ENCODE measurements at regions not wholly inside any gene's neighbourhood (a gene's known extent, or its start where the extent isn't known, plus 50 kb on each side); places are given as distances from the start of the nearest gene placed in this dataset.

GRCh38 chr11:70763606-70764005 lies 365.3 kb downstream of the CTTN start:
- DNase-seq (ENCODE audit: low read depth in 2 of 2), result no peak

- no peak for DNase-seq (ENCODE audit: low read depth in 2 of 2)
Measured at GRCh38 chr11:70764356-70764905, 366.1 kb downstream of the CTTN start.

GRCh38 chr11:70766901-70767300 lies 368.6 kb downstream of the CTTN start:
- DNase-seq (ENCODE audit: low read depth in 2 of 2), result no peak

DNA sequence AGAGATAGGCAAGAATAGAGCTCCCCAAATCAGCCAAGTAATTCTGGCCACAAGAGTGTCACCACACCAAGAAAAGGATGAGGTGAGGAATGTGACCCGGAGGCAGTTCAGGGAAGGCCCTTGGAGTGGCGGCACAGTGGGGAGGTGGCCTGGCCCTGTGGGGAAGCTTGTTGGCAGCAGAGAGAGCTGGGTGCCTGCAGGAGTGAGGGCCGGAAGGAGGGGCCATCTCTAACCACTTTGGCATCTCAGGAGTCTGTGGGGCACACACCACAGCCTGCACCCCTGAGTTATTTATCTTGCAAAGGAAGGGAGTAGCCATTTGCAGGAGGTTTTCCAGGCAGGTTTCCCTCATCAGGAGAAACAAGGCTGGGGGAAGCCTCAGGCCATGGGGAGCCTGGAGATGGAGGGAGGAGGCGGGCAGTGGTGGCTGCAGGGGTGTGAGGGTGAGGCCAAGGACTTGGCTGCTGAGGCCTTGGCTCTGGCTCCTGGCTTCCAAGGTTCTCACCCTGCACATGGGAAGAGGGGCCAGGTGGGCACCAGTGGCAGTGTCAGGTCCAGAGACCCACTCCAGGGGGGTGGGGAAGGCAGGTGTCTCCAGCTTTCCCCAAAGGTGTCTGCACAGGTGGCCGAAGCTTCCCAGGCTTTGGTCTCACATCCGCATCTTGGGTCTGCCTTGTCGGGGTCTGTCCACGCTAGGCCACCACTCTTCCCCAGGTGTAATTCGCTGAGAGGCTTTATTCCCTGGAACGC lies 370.2 kb downstream of the CTTN start:
- no peak for DNase-seq (ENCODE audit: low read depth in 2 of 2)

DNA sequence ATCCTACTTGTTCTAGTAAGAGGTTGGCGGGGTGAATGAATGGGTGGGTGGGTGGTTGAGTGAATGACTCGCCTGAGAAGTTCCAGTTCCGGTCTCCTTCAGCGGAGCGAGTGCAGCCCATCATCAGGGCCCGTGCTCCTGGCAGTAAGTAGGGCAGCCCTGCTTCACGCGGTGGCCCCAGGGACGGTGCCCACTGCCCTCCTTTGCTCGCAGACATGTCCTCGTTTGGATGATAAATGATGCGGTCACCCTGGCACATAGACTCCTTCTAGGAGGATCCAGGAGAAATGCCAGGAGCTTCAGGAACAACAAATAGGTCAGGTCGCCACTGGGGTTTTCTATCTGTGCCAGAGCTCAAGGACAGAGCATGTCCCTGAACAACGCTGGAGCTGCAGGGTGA lies 370.8 kb downstream of the CTTN start:
- DNase-seq (ENCODE audit: low read depth in 2 of 2), result no peak

- no peak for DNase-seq (ENCODE audit: low read depth in 2 of 2)
Measured at GRCh38 chr11:70769521-70769920, 371.2 kb downstream of the CTTN start.

DNA sequence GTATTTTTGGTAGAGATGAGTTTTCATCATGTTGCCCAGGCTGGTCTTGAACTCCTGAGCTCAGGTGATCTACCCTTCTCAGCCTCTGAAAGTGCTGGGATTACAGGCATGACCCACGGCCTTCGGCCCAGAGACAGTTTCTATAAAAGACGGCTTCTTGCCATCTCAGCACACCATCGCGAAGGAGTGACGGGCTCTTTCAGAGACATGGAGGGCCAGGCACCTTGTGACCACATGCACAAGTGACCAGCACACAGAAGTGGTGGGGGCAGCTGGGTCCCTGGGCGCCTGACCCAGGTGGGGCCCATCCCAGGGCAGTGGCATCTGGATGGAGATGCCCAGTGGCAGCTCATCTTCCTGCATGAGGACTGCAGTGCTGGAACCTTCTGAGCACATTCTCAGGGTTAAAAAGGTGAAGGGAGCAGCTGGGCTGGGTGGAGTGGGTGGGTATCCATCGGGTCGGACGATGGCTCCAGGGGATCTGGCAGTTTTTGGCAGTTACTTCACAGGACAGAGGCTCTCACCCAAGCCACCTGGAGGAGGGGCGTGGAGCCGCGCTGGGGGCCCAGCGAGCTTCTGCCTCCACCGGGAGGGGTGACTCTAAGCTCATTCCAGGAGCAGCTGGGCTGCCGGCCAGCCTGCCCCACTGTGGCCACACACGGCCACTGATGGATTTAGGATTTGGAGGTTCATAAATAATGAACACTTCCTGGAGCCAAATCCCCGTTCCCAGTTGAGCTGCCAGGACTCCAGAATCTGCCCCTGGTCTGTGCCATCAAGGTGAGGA lies 373.0 kb downstream of the CTTN start:
- DNase-seq (ENCODE audit: low read depth in 2 of 2), result no peak

DNA sequence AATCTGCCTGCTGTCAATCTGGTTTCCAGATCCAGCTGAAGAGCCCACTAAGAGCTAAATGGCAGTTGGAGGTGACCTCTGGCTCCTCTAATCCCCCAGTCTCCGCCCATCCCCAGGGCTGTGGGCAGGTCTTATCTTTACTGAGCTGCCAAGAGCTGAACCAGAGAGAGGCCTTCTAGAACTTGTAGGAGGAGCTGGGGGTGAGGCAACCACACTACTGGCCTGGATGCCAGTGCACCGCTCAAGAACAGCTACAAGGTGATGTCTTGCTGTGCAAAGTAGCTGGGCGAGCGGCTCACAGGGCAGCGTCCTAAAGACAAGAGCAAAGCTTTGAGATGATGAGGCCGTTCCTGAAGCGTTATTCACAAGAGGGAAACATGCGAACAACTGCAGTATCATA lies 374.6 kb downstream of the CTTN start:
- DNase-seq (ENCODE audit: low read depth in 2 of 2), result no peak

DNA sequence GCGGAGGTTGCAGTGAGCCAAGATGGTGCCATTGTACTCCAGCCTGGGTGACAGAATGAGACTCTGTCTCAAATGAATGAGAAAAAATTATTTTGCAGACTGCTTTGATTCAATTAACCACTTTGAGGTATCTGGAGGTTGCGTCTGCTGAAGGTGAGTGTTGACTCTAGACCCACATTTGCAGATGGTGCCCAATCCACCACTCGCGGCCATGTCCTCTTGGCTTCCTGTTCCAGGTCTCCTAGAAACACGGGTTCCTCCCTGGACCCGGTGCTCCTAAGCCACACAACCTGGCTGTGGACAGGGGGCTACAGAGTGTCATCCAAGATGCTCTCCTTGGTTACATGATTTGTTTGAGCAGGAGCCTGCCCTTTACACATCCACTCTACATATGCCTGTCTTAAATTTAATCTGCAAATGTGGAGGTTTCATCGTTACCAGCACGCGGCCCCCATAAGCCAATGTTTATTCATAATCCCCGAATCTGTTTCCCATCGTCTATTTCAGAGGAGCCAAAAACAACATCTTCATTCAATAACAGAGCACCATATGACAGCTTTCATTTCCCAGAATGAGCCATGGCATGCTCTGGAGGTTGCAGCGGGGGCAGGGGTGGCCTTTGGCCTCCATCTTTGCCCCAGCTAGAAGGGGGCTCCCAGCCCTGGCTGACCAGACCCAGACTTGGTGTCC lies 377.2 kb downstream of the CTTN start:
- no peak for DNase-seq (ENCODE audit: low read depth in 2 of 2)

- no peak for DNase-seq (ENCODE audit: low read depth in 2 of 2)
Measured at GRCh38 chr11:70776914-70777532, 378.7 kb downstream of the CTTN start.

- DNase-seq (ENCODE audit: low read depth in 2 of 2), result no peak
Measured at GRCh38 chr11:70778883-70779282, 380.6 kb downstream of the CTTN start.

- no peak for DNase-seq (ENCODE audit: low read depth in 2 of 2)
Measured at GRCh38 chr11:70779433-70780245, 381.3 kb downstream of the CTTN start.

GRCh38 chr11:70780246-70780535 lies 381.9 kb downstream of the CTTN start:
- DNase-seq (ENCODE audit: low read depth in 2 of 2), result no peak

DNA sequence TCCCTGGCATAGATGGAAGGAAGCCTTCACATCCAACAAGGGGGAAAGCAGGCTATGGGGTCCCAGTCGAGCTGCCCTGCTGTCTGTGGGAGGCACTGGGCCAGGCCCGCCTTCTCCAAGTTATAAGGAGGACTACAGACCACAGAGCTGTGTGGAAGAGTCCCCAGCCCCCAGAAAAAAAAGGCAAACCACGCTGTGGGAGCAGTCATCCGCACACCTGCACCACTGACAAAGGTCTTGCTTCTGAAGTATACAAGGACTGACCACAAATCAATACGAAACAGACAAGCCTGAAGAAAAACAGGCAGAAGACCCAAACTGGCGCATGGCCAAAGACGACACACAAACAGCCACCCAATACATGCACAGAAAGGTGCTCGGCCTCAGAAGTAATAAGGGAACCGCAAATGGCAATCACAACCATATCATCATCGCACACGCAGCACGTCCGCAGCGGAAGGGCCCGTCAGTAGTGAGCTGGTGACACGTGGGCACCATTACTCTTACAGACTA lies 384.1 kb downstream of the CTTN start:
- no peak for DNase-seq (ENCODE audit: low read depth in 2 of 2)

DNA sequence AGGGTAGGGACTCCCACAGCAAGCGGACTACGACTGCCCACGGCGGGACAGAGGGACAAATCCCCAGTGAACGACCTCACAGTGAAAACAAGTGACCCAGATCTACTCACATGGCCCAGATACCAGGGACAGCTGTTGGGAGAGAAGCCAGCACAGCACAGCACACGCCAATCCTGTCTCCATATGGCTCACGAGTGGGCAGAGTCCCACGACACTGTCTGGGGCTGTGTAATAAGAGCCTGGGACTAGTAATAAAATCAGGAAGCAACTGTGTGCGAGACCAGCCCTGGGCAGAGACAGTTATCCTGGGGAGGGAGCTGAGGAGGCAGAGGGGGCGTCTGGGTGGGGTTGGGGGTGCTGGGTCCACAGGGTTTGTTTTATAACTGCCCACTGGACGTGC lies 385.0 kb downstream of the CTTN start:
- DNase-seq (ENCODE audit: low read depth in 2 of 2), result no peak

- DNase-seq (ENCODE audit: low read depth in 2 of 2), result no peak
Measured at GRCh38 chr11:70783821-70784220, 385.5 kb downstream of the CTTN start.

DNA sequence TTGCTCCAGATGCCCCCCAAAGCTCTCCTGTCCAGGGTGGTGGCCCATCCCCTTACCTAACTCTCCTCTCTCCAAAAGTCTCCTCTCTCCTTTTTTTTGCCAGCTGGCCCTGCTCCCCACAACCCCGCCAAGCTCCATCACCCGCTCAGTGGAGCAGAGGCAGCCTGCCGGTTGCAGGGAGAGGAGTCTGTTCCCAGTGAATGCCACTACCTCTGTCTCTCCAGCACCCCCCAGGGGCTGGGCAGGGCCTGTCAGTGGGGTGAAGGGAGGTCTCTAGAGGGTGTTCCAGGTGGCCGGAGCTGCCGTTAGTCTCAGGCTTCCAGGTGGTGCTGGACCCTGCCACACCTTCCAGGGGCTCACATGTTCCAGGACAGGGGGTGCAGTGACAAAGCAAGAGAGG lies 387.0 kb downstream of the CTTN start:
- DNase-seq (ENCODE audit: low read depth in 2 of 2), result no peak

DNA sequence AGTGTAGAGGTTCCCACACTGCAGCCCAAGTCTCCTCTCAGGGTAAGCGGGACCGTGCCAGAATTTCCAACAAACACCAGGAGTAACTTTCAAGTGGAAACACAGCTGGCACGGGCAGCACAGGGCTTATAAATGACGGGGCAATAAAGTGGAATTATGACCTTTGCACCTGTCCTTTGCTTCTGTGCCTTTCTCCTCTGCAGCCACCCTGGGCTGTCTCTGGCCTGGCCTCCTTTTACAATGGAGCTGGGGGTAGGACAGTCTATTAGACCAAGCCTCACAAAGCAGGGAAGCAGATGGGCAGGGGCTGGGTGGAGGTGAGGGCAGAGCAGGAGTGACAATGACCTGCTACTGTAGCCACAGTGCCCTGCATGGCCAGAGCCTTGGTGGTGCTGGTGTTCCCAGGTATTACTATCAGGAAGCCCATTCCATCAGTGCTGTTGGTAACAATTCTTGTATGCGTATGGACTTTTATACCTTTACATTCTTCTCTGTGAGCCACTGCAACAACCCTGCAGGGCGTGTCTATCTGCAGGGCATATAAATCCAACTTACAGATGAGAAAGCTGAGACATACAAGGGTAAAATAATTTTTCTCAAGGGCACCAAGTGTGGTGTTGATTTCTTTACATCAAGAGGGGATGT lies 387.8 kb downstream of the CTTN start:
- DNase-seq (ENCODE audit: low read depth in 2 of 2), result no peak

GRCh38 chr11:70788248-70789022 lies 390.1 kb downstream of the CTTN start:
- no peak for DNase-seq (ENCODE audit: low read depth in 2 of 2)

Measured in stimulated activated CD4-positive, alpha-beta T cell treated with anti-CD3 and anti-CD28 coated beads, Interleukin-15, amount 100 ng/mL, for 48 hours (primary cell).